ENCODE measurements at regions not wholly inside any gene's neighbourhood (a gene's known extent, or its start where the extent isn't known, plus 50 kb on each side); places are given as distances from the start of the nearest gene placed in this dataset.

- no peak overlapping the region for H2BK5ac ChIP-seq (ENCODE audit: low read depth, low read length)
- H2BK20ac ChIP-seq (ENCODE audit: low read length), result no peak overlapping the region
- H3K4me3 ChIP-seq (ENCODE audit: extremely low read depth in 1 of 4, insufficient read depth in 2 of 4, low read depth in 3 of 4, low read length in 4 of 4), result no peak overlapping the region
- H3K4me2 ChIP-seq (ENCODE audit: insufficient read depth in 1 of 2, low read depth in 2 of 2, low read length in 2 of 2), result no peak overlapping the region
- H3K9ac ChIP-seq (replicated peaks in 1 of 4; ENCODE audit: extremely low read depth in 1 of 4, low read depth in 3 of 4, low read length in 3 of 4), result no peak overlapping the region
- WGBS, 2 experiments (ENCODE audit: extremely low coverage in 1 of 2, insufficient coverage in 1 of 2, insufficient read length in 1 of 2, insufficient replicate concordance in 2 of 2, low coverage in 1 of 2, low lambda C conversion rate in 2 of 2, missing lambda C conversion rate in 1 of 2), result 83% methylated on average over 2 of the region's 2 CpGs; no CpG with 5 or more reads in 1 of the 2 experiments
- TF ChIP-seq CBX5 (IDR thresholded peaks at IDR 0.05; ENCODE audit: low read depth, low read length) (no peak), TEAD4 (IDR thresholded peaks at IDR 0.05; ENCODE audit: low read depth, low read length) (no peak), POLR2AphosphoS5 (IDR thresholded peaks at IDR 0.05; ENCODE audit: low read depth, low read length) (no peak), RNF2 (IDR thresholded peaks at IDR 0.05; ENCODE audit: borderline replicate concordance, low read depth, low read length, missing control alignments, poor library complexity, severe bottlenecking) (no peak), ZNF274 (IDR thresholded peaks at IDR 0.05; ENCODE audit: borderline replicate concordance, extremely low read depth, low read length) (no peak), SIN3A (conservative IDR thresholded peaks at IDR 0.05 in 1 of 2, IDR thresholded peaks at IDR 0.05 in 1 of 2; ENCODE audit: low read depth in 1 of 2, low read length in 2 of 2) (no peak), SUZ12 (IDR thresholded peaks at IDR 0.05; ENCODE audit: low read length) (no peak), MAX (IDR thresholded peaks at IDR 0.05) (no peak), CTBP2 (IDR thresholded peaks at IDR 0.05; ENCODE audit: borderline replicate concordance, insufficient read depth, insufficient read length, low read length) (no peak), NRF1 (IDR thresholded peaks at IDR 0.05; ENCODE audit: low read depth, low read length) (no peak), CHD1 (IDR thresholded peaks at IDR 0.05; ENCODE audit: low read depth, low read length) (no peak), EP300 (IDR thresholded peaks at IDR 0.05; ENCODE audit: borderline replicate concordance in 1 of 2, low read depth in 2 of 2, low read length in 2 of 2) (no peak)
- no peaks in the 10 kb centered on the region for H3K79me1 ChIP-seq (ENCODE audit: low read depth, low read length)
- H4K91ac ChIP-seq (replicated peaks; ENCODE audit: insufficient read length, low read length), result no peak overlapping the region
- H3K23ac ChIP-seq (ENCODE audit: insufficient read length), result no peak overlapping the region
- DNase-seq (ENCODE audit: low read depth in 1 of 2, low spot score in 2 of 2), result no peak
- H4K8ac ChIP-seq (ENCODE audit: extremely low read depth, insufficient read depth, low read length), result no peak overlapping the region
- H2BK12ac ChIP-seq (ENCODE audit: low read depth, low read length), result no peak overlapping the region
- H3K79me2 ChIP-seq (ENCODE audit: control insufficient read depth in 1 of 2, insufficient read depth in 2 of 2, low read length in 2 of 2), result no peaks in the 10 kb centered on the region
- no peak overlapping the region for H3K18ac ChIP-seq (ENCODE audit: extremely low read depth, low read length)
- H3K27me3 ChIP-seq (replicated peaks in 1 of 4; ENCODE audit: control insufficient read depth in 3 of 4, extremely low read depth in 1 of 4, insufficient read depth in 3 of 4, low read length in 3 of 4), result no peaks in the 10 kb centered on the region
- H3K14ac ChIP-seq (ENCODE audit: insufficient read length), result no peak overlapping the region
- no peak overlapping the region for H4K5ac ChIP-seq (ENCODE audit: insufficient read length, low read depth, low read length)
- peaks cover 0 to 4% of the 10 kb centered on the region in 2 experiments; a peak in 3 of 4 replicates for H3K9me3 ChIP-seq (ENCODE audit: insufficient read depth in 2 of 2, low read depth in 1 of 2, low read length in 1 of 2)
- no peaks in the 10 kb centered on the region for H4K20me1 ChIP-seq (replicated peaks in 1 of 2; ENCODE audit: control insufficient read depth in 1 of 2, insufficient read depth in 2 of 2, low read length in 2 of 2)
- H3K56ac ChIP-seq (replicated peaks; ENCODE audit: insufficient read length, low read depth, low read length), result no peak overlapping the region
- no peak overlapping the region for H3K4ac ChIP-seq (replicated peaks; ENCODE audit: insufficient read length, low read depth, low read length)
- H3K36me3 ChIP-seq (ENCODE audit: control insufficient read depth in 2 of 4, insufficient read depth in 4 of 4, low read length in 3 of 4), result no peaks in the 10 kb centered on the region
- POLR2A ChIA-PET (ENCODE audit: partially characterized antibody), result no interaction called here
- CTCF ChIA-PET (ENCODE audit: partially characterized antibody), result interaction anchor here (0.7 kb wide), 1 partner anchor 223 kb away, joined by 3 read pairs; no protein-coding TSS in a partner anchor
- H2BK15ac ChIP-seq (ENCODE audit: low read length), result no peak overlapping the region
- no peak overlapping the region for H2AFZ ChIP-seq (ENCODE audit: low read length)
- no peak for FAIRE-seq
- H3K23me2 ChIP-seq (ENCODE audit: low read depth, low read length), result no peaks in the 10 kb centered on the region
- H2BK120ac ChIP-seq (replicated peaks; ENCODE audit: low read depth, low read length), result no peak overlapping the region
- H3K27ac ChIP-seq (ENCODE audit: low read depth, low read length), result no peak overlapping the region
- no peak overlapping the region for H2AK5ac ChIP-seq (ENCODE audit: low read depth, low read length)
- peaks cover 0 to 7% (median 6%) of the 10 kb centered on the region in 4 experiments; a peak in 5 of 7 replicates for H3K4me1 ChIP-seq (replicated peaks in 1 of 4; ENCODE audit: control insufficient read depth in 3 of 4, insufficient read depth in 4 of 4, low read length in 3 of 4)
These were observed 61.1 kb upstream of the IGFBP3 start for GRCh38 chr7:45982132-45982531.

Data from H1 (cell line).